Prostate gland (tissue), 2 donors: ENCODE measurements at regions not wholly inside any gene's neighbourhood (a gene's known extent, or its start where the extent isn't known, plus 50 kb on each side); places are given as distances from the start of the nearest gene placed in this dataset.

Source experiments
- CTCF ChIP-seq, 4 experiments: fragments of 200-600 bp in 2 of 4; fragments of 450-650 bp in 2 of 4; sonication (generic) in 2 of 4; IDR thresholded peaks; 1 replicate in 3 of 4; 2 replicates in 1 of 4; pipeline ENCODE4 v1.5.1; 2016 to 2019; ENCODE audit warnings: antibody characterized with exemption in 4 of 4, mild to moderate bottlenecking in 2 of 4, moderate library complexity in 2 of 4
- POLR2A ChIP-seq: fragments of 450-650 bp; IDR thresholded peaks from one replicate; pipeline ENCODE4 v1.6.1; 2016; ENCODE audit warnings: antibody characterized with exemption, mild to moderate bottlenecking

GRCh38 chr17:6184508-6184907, 114.3 kb downstream of the WSCD1 start:
- TF ChIP-seq POLR2A (no peak), CTCF (IDR thresholded peaks at IDR 0.05) (no peak)
